Endothelial cell of umbilical vein (primary cell): ENCODE measurements at regions not wholly inside any gene's neighbourhood (a gene's known extent, or its start where the extent isn't known, plus 50 kb on each side); places are given as distances from the start of the nearest gene placed in this dataset.

Experiments
- BruUV-seq: library from RNA; stranded (reverse); fragments of 400-500 nt; replicated peaks from 2 replicates; lab custom pipeline; 2021; lab: Mats Ljungman, UMichigan
- CTCF ChIA-PET: fragments of 300-600, 350-600 bp; sonication (Branson Sonifier 250); formaldehyde crosslinking; loops from one replicate; lab custom pipeline; 2021; ENCODE audit warnings: antibody characterized with exemption, inconsistent platforms; lab: Charles Lee
- POLR2A ChIA-PET: fragments of 300-600, 350-600 bp; sonication (Branson Sonifier 250); formaldehyde crosslinking; loops from one replicate; lab custom pipeline; 2021; ENCODE audit warnings: antibody characterized with exemption, inconsistent platforms; lab: Charles Lee
- DNase-seq: peaks from one replicate; pipeline ENCODE4 v3.0.0-alpha.2; 2011; ENCODE audit warnings: low read depth, low spot score
- FAIRE-seq: peaks from 2 replicates; lab custom pipeline; 2011; peaks lifted over from hg19 to GRCh38; lab: Jason Lieb, UNC
- H2AFZ ChIP-seq: 2 replicates; pipeline ENCODE4 v1.6.0; 2012; ENCODE audit warnings: low read depth, low read length, control low read depth, inconsistent platforms
- H3K27ac ChIP-seq: 2 replicates; pipeline ENCODE4 v1.5.1; 2011; ENCODE audit warnings: low read depth, mild to moderate bottlenecking, control low read depth, low read length, moderate library complexity; ENCODE audit not compliant: insufficient read depth
- H3K27me3 ChIP-seq, 2 experiments: 2 replicates each; pipeline versions ENCODE4 v1.6.0 to v1.6.1; 2011; ENCODE audit warnings: low read length in 2 of 2, mixed read lengths in 1 of 2; ENCODE audit not compliant: control insufficient read depth in 2 of 2, insufficient read depth in 2 of 2
- H3K36me3 ChIP-seq, 2 experiments: 2 replicates in 1 of 2; 3 replicates in 1 of 2; pipeline ENCODE4 v1.5.1; 2011; ENCODE audit warnings: low read length in 2 of 2, mild to moderate bottlenecking in 1 of 2, moderate library complexity in 1 of 2; ENCODE audit not compliant: control insufficient read depth in 2 of 2, insufficient read depth in 2 of 2; ENCODE audit errors: extremely low read depth in 1 of 2
- H3K4me1 ChIP-seq: 3 replicates; pipeline ENCODE4 v1.5.1; 2011; ENCODE audit warnings: mild to moderate bottlenecking, low read length; ENCODE audit not compliant: control insufficient read depth, insufficient read depth; ENCODE audit errors: extremely low read depth
- H3K4me2 ChIP-seq: 2 replicates; pipeline ENCODE4 v1.6.1; 2011; ENCODE audit warnings: low read length, control low read depth, mixed read lengths; ENCODE audit not compliant: insufficient read depth
- H3K4me3 ChIP-seq, 3 experiments: fragments of 200-600 bp in 1 of 3; sonication (generic), shearing (Covaris generic) in 1 of 3; replicated peaks in 1 of 3; 2 replicates each; pipeline ENCODE4 v1.5.1; 2011 to 2016; ENCODE audit warnings: control low read depth in 3 of 3, low read length in 3 of 3, mild to moderate bottlenecking in 2 of 3, inconsistent platforms in 1 of 3, low read depth in 1 of 3, moderate library complexity in 1 of 3; ENCODE audit not compliant: insufficient read depth in 1 of 3
- H3K79me2 ChIP-seq: 2 replicates; pipeline ENCODE4 v1.6.0; 2012; ENCODE audit warnings: low read length, inconsistent platforms; ENCODE audit not compliant: control insufficient read depth, insufficient read depth
- H3K9ac ChIP-seq: replicated peaks from 2 replicates; pipeline ENCODE3; 2011; ENCODE audit warnings: low read length, control low read depth; ENCODE audit not compliant: insufficient read depth; ENCODE audit errors: extremely low read depth
- H3K9me1 ChIP-seq: replicated peaks from 3 replicates; pipeline ENCODE4 v1.6.0; 2011; ENCODE audit warnings: mild to moderate bottlenecking, low read length; ENCODE audit not compliant: control insufficient read depth, insufficient read depth; ENCODE audit errors: extremely low read depth
- H3K9me3 ChIP-seq: replicated peaks from 2 replicates; pipeline ENCODE4 v1.5.1; 2012; ENCODE audit warnings: low read length, inconsistent platforms; ENCODE audit not compliant: control insufficient read depth, insufficient read depth
- H4K20me1 ChIP-seq: replicated peaks from 2 replicates; pipeline ENCODE3; 2011; ENCODE audit warnings: mild to moderate bottlenecking, low read length; ENCODE audit not compliant: control insufficient read depth, insufficient read depth; ENCODE audit errors: extremely low read depth
- CTCF ChIP-seq, 2 donors: IDR thresholded peaks; 1 replicate in 1 of 2; 2 replicates in 1 of 2; pipeline ENCODE4 v1.5.1; 2011; ENCODE audit warnings: low read length in 2 of 2, mild to moderate bottlenecking in 2 of 2, moderate library complexity in 2 of 2, control low read depth in 1 of 2, inconsistent platforms in 1 of 2, low read depth in 1 of 2; ENCODE audit not compliant: insufficient read depth in 1 of 2; ENCODE audit errors: extremely low read depth in 1 of 2
- EZH2 ChIP-seq: IDR thresholded peaks from 2 replicates; pipeline ENCODE4 v1.6.1; 2012; ENCODE audit warnings: borderline replicate concordance, low read depth, mild to moderate bottlenecking, moderate library complexity, low read length, inconsistent platforms; ENCODE audit not compliant: severe bottlenecking
- FOS ChIP-seq: IDR thresholded peaks from 2 replicates; pipeline ENCODE4 v1.6.1; 2011; ENCODE audit warnings: mild to moderate bottlenecking, low read length, moderate library complexity, borderline replicate concordance; ENCODE audit not compliant: insufficient read depth
- GATA2 ChIP-seq: IDR thresholded peaks from 2 replicates; pipeline ENCODE4 v1.7.0; 2011; ENCODE audit warnings: low read depth, mild to moderate bottlenecking, moderate library complexity, mixed read lengths, low read length; ENCODE audit not compliant: insufficient read length, insufficient read depth
- JUN ChIP-seq: IDR thresholded peaks from 2 replicates; pipeline ENCODE4 v1.6.1; 2011; ENCODE audit warnings: borderline replicate concordance, low read depth; ENCODE audit not compliant: insufficient read length, insufficient read depth
- MAX ChIP-seq: IDR thresholded peaks from 2 replicates; pipeline ENCODE4 v1.6.1; 2011; ENCODE audit not compliant: insufficient read depth, insufficient read length
- MYC ChIP-seq: IDR thresholded peaks from one replicate; pipeline ENCODE4 v1.6.1; 2011; ENCODE audit warnings: mild to moderate bottlenecking, low read depth, low read length
- POLR2A ChIP-seq: IDR thresholded peaks from 2 replicates; pipeline ENCODE4 v1.6.1; 2012; ENCODE audit warnings: low read depth, mild to moderate bottlenecking, control low read depth, low read length
- POLR2AphosphoS5 ChIP-seq: IDR thresholded peaks from 2 replicates; pipeline ENCODE4 v1.6.1; 2012; ENCODE audit warnings: low read depth, mild to moderate bottlenecking, control low read depth, low read length, moderate library complexity; ENCODE audit not compliant: insufficient read depth
- dilution Hi-C: fragments of 300-500 bp; cut with MboI; formaldehyde crosslinking; loops from one replicate; pipeline ENCODE4 v1.15.0; 2019; ENCODE audit warnings: low sequenced_read_pairs; ENCODE audit not compliant: extremely low pct_ligation_motif_present
- intact Hi-C: fragments of 100-400 bp; cut with micrococcal nuclease; formaldehyde crosslinking; loops from one replicate; pipeline ENCODE4 v1.10.0; 2022

- H3K4me2 ChIP-seq = no peak overlapping the region
- intact Hi-C loops (no loop called here), dilution Hi-C loops (no loop called here)
- H4K20me1 ChIP-seq = no peaks in the 10 kb centered on the region
- FAIRE-seq (peak; percentile 8), DNase-seq (no peak)
- TF ChIP-seq MAX (no peak), POLR2AphosphoS5 (no peak), CTCF (IDR thresholded peaks at IDR 0.05; ENCODE audit: extremely low read depth in 1 of 2, insufficient read depth in 1 of 2, low read depth in 1 of 2, low read length in 2 of 2) (no peak), FOS (no peak), MYC (no peak), EZH2 (no peak), GATA2 (no peak), JUN (no peak), POLR2A (no peak)
- no peak overlapping the region for H2AFZ ChIP-seq
- H3K36me3 ChIP-seq = no peaks in the 10 kb centered on the region
- H3K4me1 ChIP-seq = no peaks in the 10 kb centered on the region
- no peaks in the 10 kb centered on the region for H3K27me3 ChIP-seq
- no peak overlapping the region for H3K4me3 ChIP-seq
- no peaks in the 10 kb centered on the region for H3K9me1 ChIP-seq
- no peak overlapping the region for H3K9ac ChIP-seq
- CTCF ChIA-PET = no interaction called here
- no peak overlapping the region for H3K27ac ChIP-seq
- BruUV-seq = no TSS peak
- POLR2A ChIA-PET = no interaction called here
- H3K79me2 ChIP-seq = no peaks in the 10 kb centered on the region
- no peaks in the 10 kb centered on the region for H3K9me3 ChIP-seq
Measured at GRCh38 chr4:123866796-123867195, 470.2 kb downstream of the SPRY1 start.
